GM12865 (cell line): ENCODE measurements at regions not wholly inside any gene's neighbourhood (a gene's known extent, or its start where the extent isn't known, plus 50 kb on each side); places are given as distances from the start of the nearest gene placed in this dataset.

Source experiments
- DNase-seq: peaks from one replicate; pipeline ENCODE4 v3.0.0; 2010; ENCODE audit warnings: low read depth
- H3K4me3 ChIP-seq: 2 replicates; pipeline ENCODE4 v1.5.1; 2011; ENCODE audit warnings: mild to moderate bottlenecking, low read depth, low read length, control low read depth
- TF ChIP-seq, protein P1 (sequence below): IDR thresholded peaks from 2 replicates; pipeline ENCODE4 v1.5.1; 2011; ENCODE audit warnings: low read length, control low read depth, low read depth, inconsistent platforms; ENCODE audit not compliant: insufficient read depth; ENCODE audit errors: missing control alignments

GRCh38 chr14:75333606-75334548 is 55.2 kb downstream of the FOS start:
- peak overlapping the region; percentile 50 for H3K4me3 ChIP-seq
- TF ChIP-seq, protein P1, sequence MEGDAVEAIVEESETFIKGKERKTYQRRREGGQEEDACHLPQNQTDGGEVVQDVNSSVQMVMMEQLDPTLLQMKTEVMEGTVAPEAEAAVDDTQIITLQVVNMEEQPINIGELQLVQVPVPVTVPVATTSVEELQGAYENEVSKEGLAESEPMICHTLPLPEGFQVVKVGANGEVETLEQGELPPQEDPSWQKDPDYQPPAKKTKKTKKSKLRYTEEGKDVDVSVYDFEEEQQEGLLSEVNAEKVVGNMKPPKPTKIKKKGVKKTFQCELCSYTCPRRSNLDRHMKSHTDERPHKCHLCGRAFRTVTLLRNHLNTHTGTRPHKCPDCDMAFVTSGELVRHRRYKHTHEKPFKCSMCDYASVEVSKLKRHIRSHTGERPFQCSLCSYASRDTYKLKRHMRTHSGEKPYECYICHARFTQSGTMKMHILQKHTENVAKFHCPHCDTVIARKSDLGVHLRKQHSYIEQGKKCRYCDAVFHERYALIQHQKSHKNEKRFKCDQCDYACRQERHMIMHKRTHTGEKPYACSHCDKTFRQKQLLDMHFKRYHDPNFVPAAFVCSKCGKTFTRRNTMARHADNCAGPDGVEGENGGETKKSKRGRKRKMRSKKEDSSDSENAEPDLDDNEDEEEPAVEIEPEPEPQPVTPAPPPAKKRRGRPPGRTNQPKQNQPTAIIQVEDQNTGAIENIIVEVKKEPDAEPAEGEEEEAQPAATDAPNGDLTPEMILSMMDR: no peak
- peak; percentile 83 for DNase-seq

DNA sequence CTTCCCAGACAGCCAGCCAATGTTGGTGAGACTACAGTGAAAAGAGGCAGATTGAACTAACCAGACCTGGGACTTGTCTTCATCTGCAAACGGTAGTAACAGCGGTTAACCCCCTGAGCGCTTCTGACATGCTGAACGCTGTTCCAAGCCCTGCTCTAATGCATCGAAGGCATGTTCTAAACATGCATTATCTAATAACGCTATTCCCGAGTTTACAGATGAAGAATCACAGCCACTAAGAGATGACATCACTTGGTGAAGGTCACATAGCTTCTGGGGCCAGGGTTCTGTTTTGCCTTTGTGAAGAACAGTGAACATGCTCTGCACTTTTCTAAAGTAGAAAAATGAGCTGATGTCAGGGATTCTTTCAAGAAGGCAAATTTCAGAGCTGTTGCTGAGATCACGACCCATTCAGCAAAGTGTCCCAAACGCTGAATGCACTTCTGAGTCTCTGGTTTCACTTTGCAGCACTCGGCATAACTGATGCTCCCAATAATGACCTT is 56.0 kb downstream of the FOS start:
- H3K4me3 ChIP-seq: peak overlapping the region; percentile 50
- peak; percentile 63 for DNase-seq
- TF ChIP-seq, protein P1: no peak

GRCh38 chr14:75335571-75335970 is 56.9 kb downstream of the FOS start:
- DNase-seq: peak; percentile 34
- peak overlapping the region; percentile 23; the same call in 1 of the 2 replicates for H3K4me3 ChIP-seq
- TF ChIP-seq, protein P1: no peak

GRCh38 chr14:75338398-75338797 is 59.8 kb downstream of the FOS start:
- TF ChIP-seq, protein P1: no peak
- DNase-seq: no peak
- no peak overlapping the region for H3K4me3 ChIP-seq

- TF ChIP-seq, protein P1: no peak
- no peak for DNase-seq
- H3K4me3 ChIP-seq: no peak overlapping the region
Measured at GRCh38 chr14:75339059-75339458, 60.4 kb downstream of the FOS start.

DNA sequence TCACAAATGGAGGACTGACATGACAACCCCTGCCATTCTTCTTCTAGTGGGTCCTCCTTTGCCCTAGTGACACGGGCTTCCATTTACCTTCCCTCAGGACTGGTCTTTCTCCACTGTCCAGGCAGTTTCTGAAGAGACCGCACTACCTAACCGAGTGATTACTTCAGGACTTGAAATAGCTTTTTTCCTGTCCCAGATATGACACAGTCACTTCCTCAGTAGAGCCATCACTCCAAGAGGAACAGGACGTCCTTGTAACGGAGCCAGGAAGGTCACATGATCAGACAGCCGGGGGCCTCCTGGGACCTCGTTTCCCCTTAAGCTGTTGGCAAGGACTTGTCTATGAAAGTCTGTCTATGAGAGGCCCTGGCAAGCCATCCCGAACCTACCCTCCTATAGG is 62.3 kb downstream of the FOS start:
- H3K4me3 ChIP-seq: no peak overlapping the region
- DNase-seq: peak; percentile 27
- TF ChIP-seq, protein P1: no peak
